Retinal pigment epithelial cell (primary cell): ENCODE measurements at regions not wholly inside any gene's neighbourhood (a gene's known extent, or its start where the extent isn't known, plus 50 kb on each side); places are given as distances from the start of the nearest gene placed in this dataset.

Source experiments
- DNase-seq: peaks from one replicate; pipeline ENCODE4 v3.0.0-alpha.2; 2010; ENCODE audit warnings: low read depth
- H3K4me3 ChIP-seq: 2 replicates; pipeline ENCODE4 v1.5.1; 2011; ENCODE audit warnings: mild to moderate bottlenecking, low read length, control low read depth, moderate library complexity
- CTCF ChIP-seq: conservative IDR thresholded peaks from 2 replicates; pipeline ENCODE4 v1.5.1; 2011; ENCODE audit warnings: low read depth, low read length, control low read depth, inconsistent platforms

DNA sequence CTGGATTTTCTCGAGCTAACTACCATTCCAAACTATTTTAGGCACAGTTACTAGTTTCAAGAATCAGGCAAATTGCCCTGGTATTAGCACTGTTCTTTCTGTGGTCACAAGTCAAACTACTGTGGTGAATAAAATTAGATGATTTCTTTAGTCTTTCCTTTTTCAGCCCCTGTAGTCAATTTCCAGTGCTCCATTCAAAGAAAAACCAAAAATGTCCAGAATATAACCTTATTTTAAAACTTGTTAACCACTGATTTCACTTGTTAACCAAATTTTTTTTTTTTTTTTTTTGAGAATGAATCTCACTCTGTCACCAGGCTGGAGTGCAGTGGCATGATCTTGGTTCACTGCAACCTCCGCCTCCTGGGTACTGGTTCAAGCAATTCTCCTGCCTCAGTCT, 50.6 kb upstream of the USPL1 start:
- no peak overlapping the region for H3K4me3 ChIP-seq
- TF ChIP-seq CTCF: no peak
- DNase-seq: no peak
